ENCODE measurements at regions not wholly inside any gene's neighbourhood (a gene's known extent, or its start where the extent isn't known, plus 50 kb on each side); places are given as distances from the start of the nearest gene placed in this dataset.
A peak's percentile ranks its signal among the peaks of the same experiment; 100 is the strongest.

- WGBS, 2 experiments (ENCODE audit: extremely low coverage in 2 of 2, insufficient read length in 1 of 2), result no CpG with 5 or more reads among the region's 1 CpG
- intact Hi-C loops (cut with micrococcal nuclease), result loop anchor here (5.0 kb wide), 1 partner anchor 225 kb away; the partner anchor contains the start of gene IVNS1ABP
- Histone ChIP-seq H3K4me2 (ENCODE audit: low read depth, low read length) (peak overlapping the region; percentile 46), H3K9me1 (ENCODE audit: insufficient read depth, low read length) (no peaks in the 10 kb centered on the region), H3K36me3 (ENCODE audit: control insufficient read depth, insufficient read depth, low read length) (no peaks in the 10 kb centered on the region), H4K8ac (ENCODE audit: low read depth in 2 of 2, low read length in 2 of 2) (peak overlapping the region in 1 of 2 experiments; percentile 72; a peak in 3 of 4 replicates), H2BK5ac (ENCODE audit: low read depth, low read length, poor library complexity, severe bottlenecking) (peak overlapping the region; percentile 89), H3K27ac (ENCODE audit: insufficient read depth, low read length) (peak overlapping the region; percentile 100; the same call in 1 of the 2 replicates), H3K79me1 (ENCODE audit: low read depth in 1 of 2, low read length in 2 of 2) (no peaks in the 10 kb centered on the region), H2AK5ac (ENCODE audit: low read depth, low read length) (no peak overlapping the region), H2BK20ac (ENCODE audit: low read depth, low read length) (peak overlapping the region; percentile 73), H3K4ac (ENCODE audit: low read depth, low read length) (peak overlapping the region; percentile 82; the same call in 1 of the 2 replicates), H3K18ac (ENCODE audit: low read depth, low read length) (peak overlapping the region; percentile 99), H3K9me3 (ENCODE audit: control insufficient read depth, insufficient read depth, low read length) (no peaks in the 10 kb centered on the region; the same call in 1 of the 2 replicates), H2AK9ac (replicated peaks; ENCODE audit: low read depth, low read length, poor library complexity) (no peak overlapping the region), H3K4me1 (ENCODE audit: control insufficient read depth, insufficient read depth, low read length) (peaks cover 14% of the 10 kb centered on the region), H2BK120ac (ENCODE audit: low read depth, low read length) (peak overlapping the region; percentile 90), H3K56ac (ENCODE audit: extremely low read depth, insufficient read depth, low read length) (peak overlapping the region; percentile 50; the same call in 1 of the 2 replicates), H3K9ac (ENCODE audit: low read depth, low read length) (no peak overlapping the region), H3K14ac (replicated peaks; ENCODE audit: low read depth, low read length) (peak overlapping the region; percentile 18; the same call in 1 of the 2 replicates), H4K91ac (ENCODE audit: insufficient read depth, low read depth, low read length) (peak overlapping the region; percentile 92; the same call in 1 of the 2 replicates), H3K4me3 (ENCODE audit: insufficient read depth, low read depth, low read length) (no peak overlapping the region), H4K20me1 (ENCODE audit: insufficient read depth, low read length) (no peaks in the 10 kb centered on the region), H2AFZ (replicated peaks; ENCODE audit: low read length, poor library complexity) (no peak overlapping the region), H4K5ac (ENCODE audit: low read depth, low read length) (peak overlapping the region; percentile 98), H3K23ac (ENCODE audit: low read depth, low read length) (no peak overlapping the region), H2BK15ac (ENCODE audit: low read depth, low read length) (no peak overlapping the region; the same call in 2 of the 3 replicates), H3K27me3 (ENCODE audit: control insufficient read depth, insufficient read depth, low read length) (no peaks in the 10 kb centered on the region; the same call in 1 of the 2 replicates)
- ChIA-PET POLR2A (ENCODE audit: unreplicated experiment) (interaction anchor here (0.5 kb wide), 1 partner anchor 127 kb away, joined by 3 read pairs; no protein-coding TSS in a partner anchor), CTCF (interaction anchor here (0.6 to 1.4 kb wide), 2 partner anchors 54 to 372 kb away, joined by 3 to 5 read pairs; no protein-coding TSS in a partner anchor)
- no TSS peak for BruUV-seq (replicated peaks)
- dilution Hi-C loops (cut with HindIII; ENCODE audit: low sequenced_read_pairs, unreplicated experiment), result no loop called here
- DNase-seq, result peak; percentile 65
- in situ Hi-C loops (cut with MboI; ENCODE audit: low sequenced_read_pairs), result no loop called here
- peak; percentile 87 for ATAC-seq (ENCODE audit: low read depth)
- TF ChIP-seq CEBPB (IDR thresholded peaks at IDR 0.05; ENCODE audit: low read depth, low read length) (peak; percentile 78), RCOR1 (IDR thresholded peaks at IDR 0.05; ENCODE audit: insufficient replicate concordance, low read length) (no peak)
These were observed 192.3 kb upstream of the HMCN1 start for GRCh38 chr1:185541871-185542301.

Measured in IMR-90 (cell line).